ENCODE measurements at regions not wholly inside any gene's neighbourhood (a gene's known extent, or its start where the extent isn't known, plus 50 kb on each side); places are given as distances from the start of the nearest gene placed in this dataset.

- no peak for TF ChIP-seq SIN3A (IDR thresholded peaks at IDR 0.05; ENCODE audit: low read depth)
- TF ChIP-seq, protein P1, sequence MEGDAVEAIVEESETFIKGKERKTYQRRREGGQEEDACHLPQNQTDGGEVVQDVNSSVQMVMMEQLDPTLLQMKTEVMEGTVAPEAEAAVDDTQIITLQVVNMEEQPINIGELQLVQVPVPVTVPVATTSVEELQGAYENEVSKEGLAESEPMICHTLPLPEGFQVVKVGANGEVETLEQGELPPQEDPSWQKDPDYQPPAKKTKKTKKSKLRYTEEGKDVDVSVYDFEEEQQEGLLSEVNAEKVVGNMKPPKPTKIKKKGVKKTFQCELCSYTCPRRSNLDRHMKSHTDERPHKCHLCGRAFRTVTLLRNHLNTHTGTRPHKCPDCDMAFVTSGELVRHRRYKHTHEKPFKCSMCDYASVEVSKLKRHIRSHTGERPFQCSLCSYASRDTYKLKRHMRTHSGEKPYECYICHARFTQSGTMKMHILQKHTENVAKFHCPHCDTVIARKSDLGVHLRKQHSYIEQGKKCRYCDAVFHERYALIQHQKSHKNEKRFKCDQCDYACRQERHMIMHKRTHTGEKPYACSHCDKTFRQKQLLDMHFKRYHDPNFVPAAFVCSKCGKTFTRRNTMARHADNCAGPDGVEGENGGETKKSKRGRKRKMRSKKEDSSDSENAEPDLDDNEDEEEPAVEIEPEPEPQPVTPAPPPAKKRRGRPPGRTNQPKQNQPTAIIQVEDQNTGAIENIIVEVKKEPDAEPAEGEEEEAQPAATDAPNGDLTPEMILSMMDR (IDR thresholded peaks at IDR 0.05 in 2 of 3, conservative IDR thresholded peaks at IDR 0.05 in 1 of 3; ENCODE audit: borderline replicate concordance in 1 of 3, insufficient read depth in 1 of 3, low read depth in 2 of 3, low read length in 2 of 3), result no peak
- no peak for TF ChIP-seq CBX3 (IDR thresholded peaks at IDR 0.05; ENCODE audit: low read depth)
- TF ChIP-seq POLR2AphosphoS5 (IDR thresholded peaks at IDR 0.05; ENCODE audit: low read depth, low read length), result no peak
- no peak for TF ChIP-seq SP1 (IDR thresholded peaks at IDR 0.05; ENCODE audit: low read depth)
- no peak for TF ChIP-seq CEBPB (IDR thresholded peaks at IDR 0.05; ENCODE audit: low read depth)
These were observed 328.9 kb downstream of the TDRD15 start for GRCh38 chr2:21452678-21453077.
